ENCODE measurements at regions not wholly inside any gene's neighbourhood (a gene's known extent, or its start where the extent isn't known, plus 50 kb on each side); places are given as distances from the start of the nearest gene placed in this dataset.

GRCh38 chr9:89940625-89941024 lies 335.8 kb downstream of the GADD45G start (continued):
- TF ChIP-seq CEBPB (IDR thresholded peaks at IDR 0.05; ENCODE audit: low read depth) = no peak

GRCh38 chr9:89941875-89942274 lies 337.1 kb downstream of the GADD45G start:
- Histone ChIP-seq H3K27ac (ENCODE audit: low read depth, low read length) (no peak overlapping the region), H3K4me1 (ENCODE audit: control insufficient read depth in 1 of 2, insufficient read depth in 2 of 2, low read length in 2 of 2) (no peaks in the 10 kb centered on the region), H2AFZ (ENCODE audit: low read depth, low read length, poor library complexity, severe bottlenecking) (no peak overlapping the region), H3K27me3 (ENCODE audit: insufficient read depth, low read length) (peaks cover 59% of the 10 kb centered on the region), H3K9me2 (ENCODE audit: insufficient read depth) (no peaks in the 10 kb centered on the region), H3K9me3 (ENCODE audit: control insufficient read depth in 1 of 2, insufficient read depth in 1 of 2, low read depth in 1 of 2, low read length in 2 of 2) (no peaks in the 10 kb centered on the region), H4K20me1 (ENCODE audit: insufficient read depth) (no peaks in the 10 kb centered on the region), H3K4me3 (replicated peaks in 1 of 2; ENCODE audit: low read depth in 1 of 2, low read length in 2 of 2) (no peak overlapping the region), H3K79me2 (ENCODE audit: insufficient read depth, low read length) (no peaks in the 10 kb centered on the region), H3K36me3 (ENCODE audit: control insufficient read depth in 1 of 2, insufficient read depth in 2 of 2, low read length in 2 of 2) (no peaks in the 10 kb centered on the region), H3K4me2 (ENCODE audit: low read length) (no peak overlapping the region), H3K9ac (ENCODE audit: low read length) (no peak overlapping the region)
- POLR2A ChIA-PET = no interaction called here
- intact Hi-C loops (cut with micrococcal nuclease) = no loop called here
- CTCF ChIA-PET = no interaction called here
- RAD21 ChIA-PET (ENCODE audit: low non-redundant PET in 1 of 2, low total read pairs in 2 of 2, uncharacterized antibody in 2 of 2, unreplicated experiment in 2 of 2) = no interaction called here
- BruUV-seq (replicated peaks) = no TSS peak
- DNase-seq (ENCODE audit: low read depth, low spot score) = no peak
- ATAC-seq = no peak
- TF ChIP-seq RAD21 (IDR thresholded peaks at IDR 0.05; ENCODE audit: low read depth) (no peak), POLR2A (IDR thresholded peaks at IDR 0.05; ENCODE audit: borderline replicate concordance, extremely low read depth, insufficient read depth, insufficient read length) (no peak), POLR2AphosphoS5 (IDR thresholded peaks at IDR 0.05; ENCODE audit: low read depth, low read length) (no peak), CBX3 (IDR thresholded peaks at IDR 0.05; ENCODE audit: low read depth) (no peak), MAX (IDR thresholded peaks at IDR 0.05) (no peak), EZH2phosphoT487 (IDR thresholded peaks at IDR 0.05; ENCODE audit: borderline replicate concordance) (no peak), EGR1 (IDR thresholded peaks at IDR 0.05; ENCODE audit: low read depth) (no peak), TCF7L2 (IDR thresholded peaks at IDR 0.05; ENCODE audit: borderline replicate concordance, extremely low read depth, insufficient read depth, insufficient read length) (no peak), EZH2 (IDR thresholded peaks at IDR 0.05) (no peak), SRF (IDR thresholded peaks at IDR 0.05; ENCODE audit: low read depth) (no peak), ZBTB33 (IDR thresholded peaks at IDR 0.05; ENCODE audit: extremely low read depth, insufficient replicate concordance, low read length) (no peak), JUND (IDR thresholded peaks at IDR 0.05) (no peak), ZFX (IDR thresholded peaks at IDR 0.05) (no peak), CEBPB (IDR thresholded peaks at IDR 0.05; ENCODE audit: low read depth) (no peak), YY1 (IDR thresholded peaks at IDR 0.05; ENCODE audit: extremely low read depth, insufficient replicate concordance, low read depth, low read length) (no peak), ELF1 (IDR thresholded peaks at IDR 0.05; ENCODE audit: borderline replicate concordance, low read depth) (no peak)
